ENCODE measurements at regions not wholly inside any gene's neighbourhood (a gene's known extent, or its start where the extent isn't known, plus 50 kb on each side); places are given as distances from the start of the nearest gene placed in this dataset.

GRCh38 chr11:10923882-10924281 lies 66.0 kb upstream of the ZBED5 start:
- no peak for DNase-seq

DNA sequence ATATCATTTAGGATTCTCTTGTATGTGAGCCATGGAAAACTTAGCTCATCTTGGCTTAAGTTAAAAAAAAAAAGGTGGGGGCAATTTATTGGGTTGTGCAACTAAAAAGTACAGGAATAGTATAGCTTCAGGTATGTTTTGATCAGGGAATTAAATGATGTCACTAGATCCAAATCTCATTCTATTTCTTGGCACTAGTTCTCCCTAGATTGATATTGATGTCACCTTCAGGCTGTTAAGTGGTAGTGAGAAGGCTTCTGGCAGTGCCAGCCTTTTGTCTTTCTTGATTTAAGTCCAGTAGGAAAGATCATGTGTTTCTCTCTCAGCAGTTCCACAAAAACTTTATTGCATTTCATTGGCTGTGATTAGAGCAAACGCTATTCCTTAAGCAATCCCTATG lies 65.0 kb upstream of the ZBED5 start:
- no peak for DNase-seq

GRCh38 chr11:10920875-10921274 lies 63.0 kb upstream of the ZBED5 start:
- DNase-seq: no peak

DNA sequence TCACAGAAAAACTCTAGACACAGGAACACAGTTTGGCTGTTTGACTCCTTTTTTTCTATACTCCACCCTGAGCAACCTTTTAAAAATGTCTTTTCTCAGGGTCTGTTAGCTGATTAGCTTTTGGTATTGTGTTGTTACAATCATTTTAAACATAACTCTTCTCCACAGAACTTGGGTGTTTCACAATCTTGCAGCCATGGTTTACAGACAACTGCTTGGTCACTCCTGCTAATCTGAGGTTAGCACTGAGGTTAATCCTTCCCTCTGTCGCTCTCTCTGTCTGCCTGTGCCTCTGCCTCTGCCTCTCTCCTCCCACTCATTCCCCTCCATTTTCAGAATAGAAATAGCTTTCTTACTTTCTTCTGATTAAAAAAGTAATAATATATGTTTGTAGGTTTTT lies 62.4 kb upstream of the ZBED5 start:
- no peak for DNase-seq

GRCh38 chr11:10918698-10919097 lies 60.8 kb upstream of the ZBED5 start:
- no peak for DNase-seq

- no peak for DNase-seq
Observed at GRCh38 chr11:10918275-10918674, 60.4 kb upstream of the ZBED5 start.

DNA sequence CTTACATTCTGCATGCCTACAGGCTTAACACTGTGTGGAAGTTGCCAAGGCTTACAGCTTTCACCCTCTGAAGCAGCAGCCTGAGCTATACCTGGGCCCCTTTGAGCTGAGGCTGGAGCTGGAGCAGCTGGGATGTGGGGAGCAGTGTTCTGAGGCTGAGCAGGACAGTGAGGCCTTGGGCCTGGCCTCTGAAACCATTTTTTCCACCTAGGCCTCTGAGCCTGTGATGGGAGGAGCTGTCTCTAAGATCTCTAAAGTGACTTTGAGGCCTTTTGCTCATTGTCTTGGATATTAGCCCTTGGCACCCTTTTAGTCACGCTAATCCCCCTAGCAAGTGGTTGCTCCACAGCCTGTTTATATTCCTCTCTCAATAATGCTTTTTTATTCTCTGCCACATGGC lies 59.9 kb upstream of the ZBED5 start:
- no peak for DNase-seq

DNA sequence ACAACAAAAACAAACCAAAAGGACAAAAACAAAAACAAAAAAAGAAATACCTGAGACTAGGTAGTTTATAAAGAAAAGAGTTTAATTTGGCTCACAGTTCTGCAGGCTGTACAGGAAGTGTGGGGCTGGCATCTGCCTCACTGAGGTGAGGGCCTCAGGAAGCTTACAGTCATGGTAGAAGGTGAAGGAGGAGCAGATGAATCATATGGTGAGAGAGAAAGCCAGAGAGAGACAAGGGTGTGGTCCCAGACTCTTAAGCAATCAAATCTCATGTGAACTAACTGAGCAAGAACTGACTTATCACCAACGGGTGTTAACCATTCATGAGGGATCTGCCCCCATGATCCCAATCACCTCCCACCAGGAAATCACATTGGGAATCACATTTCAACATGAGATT lies 58.8 kb upstream of the ZBED5 start:
- no peak for DNase-seq

GRCh38 chr11:10914050-10914449 lies 56.2 kb upstream of the ZBED5 start:
- DNase-seq: no peak

GRCh38 chr11:10913075-10913474 lies 55.2 kb upstream of the ZBED5 start:
- DNase-seq: peak; percentile 42

DNA sequence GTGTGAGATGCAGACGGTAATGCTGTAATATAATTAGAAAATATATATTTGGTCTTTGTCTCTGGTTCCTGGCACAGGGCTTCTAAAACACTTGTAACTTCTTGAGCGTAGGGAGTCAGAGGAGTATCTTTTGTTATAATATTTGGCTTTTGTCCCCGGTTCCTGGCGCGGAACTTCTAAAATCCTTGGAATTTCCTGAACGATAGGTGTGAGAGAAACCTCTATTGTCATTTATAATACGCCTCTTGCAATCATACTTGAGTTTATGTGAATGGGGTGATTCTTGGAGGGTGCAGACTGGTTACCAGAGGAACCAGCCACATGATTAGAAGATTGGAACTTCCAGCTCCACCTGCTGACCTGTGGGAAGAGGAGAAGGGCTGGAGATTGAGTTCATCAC lies 54.1 kb upstream of the ZBED5 start:
- DNase-seq: no peak

GRCh38 chr11:10909141-10909883 lies 51.5 kb upstream of the ZBED5 start:
- DNase-seq: no peak

- no peak for DNase-seq
Observed at GRCh38 chr11:10908215-10908951, 50.5 kb upstream of the ZBED5 start.

All from tongue (tissue), 1 donor.